ENCODE measurements at regions not wholly inside any gene's neighbourhood (a gene's known extent, or its start where the extent isn't known, plus 50 kb on each side); places are given as distances from the start of the nearest gene placed in this dataset.

GRCh38 chr10:130246113-130246512, 109.9 kb downstream of the GLRX3 start:
- TF ChIP-seq CTCF (IDR thresholded peaks at IDR 0.05) (no peak), POLR2A (IDR thresholded peaks at IDR 0.05) (no peak)
